H1 (cell line): ENCODE measurements at regions not wholly inside any gene's neighbourhood (a gene's known extent, or its start where the extent isn't known, plus 50 kb on each side); places are given as distances from the start of the nearest gene placed in this dataset.

Experiments used
- CTCF ChIA-PET: fragments of 300-600 bp; sonication (Branson Sonifier 250); formaldehyde crosslinking; loops from one replicate; lab custom pipeline; 2021; ENCODE audit not compliant: partially characterized antibody; lab: Charles Lee
- POLR2A ChIA-PET: fragments of 300-600 bp; sonication (Branson Sonifier 250); formaldehyde crosslinking; loops from one replicate; lab custom pipeline; 2021; ENCODE audit warnings: inconsistent platforms; ENCODE audit not compliant: partially characterized antibody; lab: Charles Lee
- DNase-seq, 2 experiments: peaks; one replicate each; pipeline versions ENCODE4 v3.0.0 to v3.0.0-alpha.2; 2010 to 2022; ENCODE audit warnings: low spot score in 2 of 2, low read depth in 1 of 2, mixed read lengths in 1 of 2
- FAIRE-seq: peaks from 2 replicates; lab custom pipeline; 2011; peaks lifted over from hg19 to GRCh38; lab: Jason Lieb, UNC
- H2AFZ ChIP-seq: 2 replicates; pipeline ENCODE4 v1.8.1; 2012; ENCODE audit warnings: low read length, inconsistent platforms
- H2AK5ac ChIP-seq: 2 replicates; pipeline ENCODE4 v1.6.1; 2013; ENCODE audit warnings: low read depth, low read length
- H2BK120ac ChIP-seq: replicated peaks from 2 replicates; pipeline ENCODE3; 2013; ENCODE audit warnings: low read depth, low read length, inconsistent platforms
- H2BK12ac ChIP-seq: 2 replicates; pipeline ENCODE4 v1.6.1; 2013; ENCODE audit warnings: low read depth, low read length
- H2BK15ac ChIP-seq: 2 replicates; pipeline ENCODE4 v1.6.1; 2013; ENCODE audit warnings: low read length
- H2BK20ac ChIP-seq: 2 replicates; pipeline ENCODE4 v1.6.1; 2013; ENCODE audit warnings: low read length
- H2BK5ac ChIP-seq: 2 replicates; pipeline ENCODE4 v1.6.1; 2013; ENCODE audit warnings: low read depth, low read length
- H3K14ac ChIP-seq: 2 replicates; pipeline ENCODE4 v1.6.1; 2013; ENCODE audit warnings: inconsistent platforms; ENCODE audit not compliant: insufficient read length
- H3K18ac ChIP-seq: 2 replicates; pipeline ENCODE4 v1.6.1; 2013; ENCODE audit warnings: low read length; ENCODE audit errors: extremely low read depth
- H3K23ac ChIP-seq: 2 replicates; pipeline ENCODE4 v1.6.1; 2013; ENCODE audit warnings: inconsistent platforms; ENCODE audit not compliant: insufficient read length
- H3K23me2 ChIP-seq: 2 replicates; pipeline ENCODE4 v1.6.1; 2013; ENCODE audit warnings: low read depth, low read length
- H3K27ac ChIP-seq: 2 replicates; pipeline ENCODE4 v1.6.1; 2011; ENCODE audit warnings: low read depth, low read length, inconsistent platforms
- H3K27me3 ChIP-seq, 4 experiments: replicated peaks in 1 of 4; 1 replicate in 1 of 4; 2 replicates in 3 of 4; pipeline versions ENCODE4 v1.6.1 to v1.8.1; 2011 to 2013; ENCODE audit warnings: low read length in 3 of 4, mild to moderate bottlenecking in 3 of 4, inconsistent platforms in 2 of 4, mixed read lengths in 2 of 4, moderate library complexity in 1 of 4; ENCODE audit not compliant: control insufficient read depth in 3 of 4, insufficient read depth in 3 of 4; ENCODE audit errors: extremely low read depth in 1 of 4
- H3K36me3 ChIP-seq, 4 experiments: 2 replicates each; pipeline versions ENCODE4 v1.6.1 to v1.8.1; 2011 to 2013; ENCODE audit warnings: mild to moderate bottlenecking in 4 of 4, low read length in 3 of 4, moderate library complexity in 2 of 4, control low read depth in 1 of 4, inconsistent platforms in 1 of 4; ENCODE audit not compliant: insufficient read depth in 4 of 4, control insufficient read depth in 2 of 4
- H3K4ac ChIP-seq: replicated peaks from 2 replicates; pipeline ENCODE3; 2013; ENCODE audit warnings: low read length, low read depth, mixed read lengths, inconsistent platforms; ENCODE audit not compliant: insufficient read length
- H3K4me1 ChIP-seq, 4 experiments: replicated peaks in 1 of 4; 1 replicate in 1 of 4; 2 replicates in 3 of 4; pipeline versions ENCODE4 v1.6.1 to v1.8.1; 2011 to 2013; ENCODE audit warnings: low read length in 3 of 4, inconsistent platforms in 2 of 4, mixed read lengths in 1 of 4; ENCODE audit not compliant: insufficient read depth in 4 of 4, control insufficient read depth in 3 of 4
- H3K4me2 ChIP-seq, 2 experiments: 2 replicates each; pipeline versions ENCODE4 v1.6.1 to v1.8.1; 2011 to 2013; ENCODE audit warnings: low read depth in 2 of 2, low read length in 2 of 2, control low read depth in 1 of 2, inconsistent platforms in 1 of 2, mild to moderate bottlenecking in 1 of 2; ENCODE audit not compliant: insufficient read depth in 1 of 2
- H3K4me3 ChIP-seq, 4 experiments: fragments of 200-600, 300-600 bp in 1 of 4; sonication (generic), shearing (Covaris generic), sonication (Bioruptor Twin) in 1 of 4; 2 replicates each; pipeline versions ENCODE4 v1.5.1 to v1.8.1; 2011 to 2016; ENCODE audit warnings: low read length in 4 of 4, low read depth in 3 of 4, control low read depth in 2 of 4, inconsistent platforms in 2 of 4, mild to moderate bottlenecking in 2 of 4, mixed read lengths in 1 of 4, moderate library complexity in 1 of 4; ENCODE audit not compliant: insufficient read depth in 2 of 4; ENCODE audit errors: extremely low read depth in 1 of 4
- H3K56ac ChIP-seq: replicated peaks from 2 replicates; pipeline ENCODE3; 2013; ENCODE audit warnings: low read depth, mild to moderate bottlenecking, mixed read lengths, low read length, inconsistent platforms; ENCODE audit not compliant: insufficient read length
- H3K79me1 ChIP-seq: 2 replicates; pipeline ENCODE4 v1.6.1; 2013; ENCODE audit warnings: low read depth, low read length, control low read depth
- H3K79me2 ChIP-seq, 2 experiments: 2 replicates each; pipeline versions ENCODE4 v1.6.1 to v1.8.1; 2012 to 2013; ENCODE audit warnings: low read length in 2 of 2, mild to moderate bottlenecking in 2 of 2, inconsistent platforms in 1 of 2; ENCODE audit not compliant: insufficient read depth in 2 of 2, control insufficient read depth in 1 of 2
- H3K9ac ChIP-seq, 4 experiments: replicated peaks in 1 of 4; 1 replicate in 1 of 4; 2 replicates in 3 of 4; pipeline versions ENCODE4 v1.6.1 to v1.8.1; 2011 to 2013; ENCODE audit warnings: low read depth in 3 of 4, low read length in 3 of 4, control low read depth in 2 of 4, mild to moderate bottlenecking in 2 of 4, moderate library complexity in 2 of 4, inconsistent platforms in 1 of 4; ENCODE audit errors: extremely low read depth in 1 of 4
- H3K9me3 ChIP-seq, 2 experiments: 2 replicates each; pipeline versions ENCODE4 v1.6.1 to v1.8.1; 2012 to 2013; ENCODE audit warnings: mild to moderate bottlenecking in 2 of 2, moderate library complexity in 2 of 2, control low read depth in 1 of 2, inconsistent platforms in 1 of 2, low read depth in 1 of 2, low read length in 1 of 2, mixed read lengths in 1 of 2; ENCODE audit not compliant: insufficient read depth in 2 of 2
- H4K20me1 ChIP-seq, 2 experiments: replicated peaks in 1 of 2; 2 replicates each; pipeline versions ENCODE3 to v1.8.1; 2011 to 2013; ENCODE audit warnings: inconsistent platforms in 2 of 2, low read length in 2 of 2, mild to moderate bottlenecking in 1 of 2; ENCODE audit not compliant: insufficient read depth in 2 of 2, control insufficient read depth in 1 of 2
- H4K5ac ChIP-seq: 2 replicates; pipeline ENCODE4 v1.6.1; 2013; ENCODE audit warnings: low read length, low read depth, mixed read lengths, inconsistent platforms; ENCODE audit not compliant: insufficient read length
- H4K8ac ChIP-seq: 2 replicates; pipeline ENCODE4 v1.8.0; 2013; ENCODE audit warnings: mild to moderate bottlenecking, moderate library complexity, low read length, inconsistent platforms; ENCODE audit not compliant: insufficient read depth; ENCODE audit errors: extremely low read depth
- H4K91ac ChIP-seq: replicated peaks from 2 replicates; pipeline ENCODE3; 2013; ENCODE audit warnings: low read length, mixed read lengths, inconsistent platforms; ENCODE audit not compliant: insufficient read length
- CEBPB ChIP-seq: IDR thresholded peaks from 2 replicates; pipeline ENCODE4 v1.6.1; 2012; ENCODE audit warnings: low read depth, low read length
- CHD1 ChIP-seq: IDR thresholded peaks from 2 replicates; pipeline ENCODE4 v1.6.1; 2012; ENCODE audit warnings: low read depth, low read length, improper control_type of control experiment
- JUN ChIP-seq: IDR thresholded peaks from 2 replicates; pipeline ENCODE4 v1.6.1; 2011; ENCODE audit warnings: low read depth, mild to moderate bottlenecking, improper control_type of control experiment, low read length
- KDM1A ChIP-seq: fragments of 200-600, 300-600 bp; sonication (generic); IDR thresholded peaks from 2 replicates; pipeline ENCODE4 v1.7.1; 2016; ENCODE audit warnings: mild to moderate bottlenecking, low read length, borderline replicate concordance
- MAFK ChIP-seq: IDR thresholded peaks from 2 replicates; pipeline ENCODE4 v1.6.1; 2012; ENCODE audit warnings: low read depth, mild to moderate bottlenecking, improper control_type of control experiment, low read length
- MAX ChIP-seq: IDR thresholded peaks from 2 replicates; pipeline ENCODE4 v1.6.1; 2012; ENCODE audit warnings: inconsistent platforms
- POLR2AphosphoS5 ChIP-seq: IDR thresholded peaks from 2 replicates; pipeline ENCODE4 v1.6.1; 2011; ENCODE audit warnings: low read depth, low read length
- RAD21 ChIP-seq, 2 experiments: IDR thresholded peaks in 1 of 2; conservative IDR thresholded peaks in 1 of 2; 2 replicates each; pipeline ENCODE4 v1.6.1; 2011; ENCODE audit warnings: low read depth in 2 of 2, low read length in 2 of 2, improper control_type of control experiment in 1 of 2, inconsistent platforms in 1 of 2, mild to moderate bottlenecking in 1 of 2, moderate library complexity in 1 of 2
- RFX5 ChIP-seq: IDR thresholded peaks from 2 replicates; pipeline ENCODE4 v1.6.1; 2011; ENCODE audit warnings: low read depth, low read length, improper control_type of control experiment, borderline replicate concordance
- SIN3A ChIP-seq, 2 experiments: IDR thresholded peaks in 1 of 2; conservative IDR thresholded peaks in 1 of 2; 2 replicates each; pipeline ENCODE4 v1.6.1; 2011 to 2012; ENCODE audit warnings: low read length in 2 of 2, improper control_type of control experiment in 1 of 2, low read depth in 1 of 2, mild to moderate bottlenecking in 1 of 2
- SIX5 ChIP-seq: IDR thresholded peaks from 2 replicates; pipeline ENCODE4 v1.6.1; 2011; ENCODE audit warnings: mild to moderate bottlenecking, low read depth, low read length
- SP2 ChIP-seq: IDR thresholded peaks from 2 replicates; pipeline ENCODE4 v1.6.1; 2012; ENCODE audit warnings: mild to moderate bottlenecking, low read length, inconsistent platforms
- SP4 ChIP-seq: IDR thresholded peaks from 2 replicates; pipeline ENCODE4 v1.6.1; 2012; ENCODE audit warnings: low read length, inconsistent platforms
- TAF1 ChIP-seq: IDR thresholded peaks from 2 replicates; pipeline ENCODE4 v1.6.1; 2011; ENCODE audit warnings: mild to moderate bottlenecking, low read depth, low read length
- TCF12 ChIP-seq: IDR thresholded peaks from 2 replicates; pipeline ENCODE4 v1.6.1; 2011; ENCODE audit warnings: low read depth, mild to moderate bottlenecking, low read length
- ZNF274 ChIP-seq: IDR thresholded peaks from 2 replicates; pipeline ENCODE4 v1.7.0; 2012; ENCODE audit warnings: low read length, borderline replicate concordance; ENCODE audit errors: extremely low read depth
- WGBS, 2 experiments: shearing (Covaris generic) in 1 of 2; methylation state at CpG; one replicate each; pipeline versions ENCODE4 v1.1.6 to v1.1.7; 2013 to 2015; ENCODE audit warnings: low lambda C conversion rate in 2 of 2, mixed read lengths in 2 of 2, inconsistent platforms in 1 of 2, low coverage in 1 of 2, missing lambda C conversion rate in 1 of 2; ENCODE audit not compliant: insufficient replicate concordance in 2 of 2, insufficient coverage in 1 of 2, insufficient read length in 1 of 2; ENCODE audit errors: extremely low coverage in 1 of 2, missing lambda C conversion rate in 1 of 2; 5-methylcytosine and 5-hydroxymethylcytosine counted together

GRCh38 chr20:53702617-53703016 is 109.0 kb upstream of the ZNF217 start:
- no peaks in the 10 kb centered on the region for H3K27me3 ChIP-seq
- no peak overlapping the region for H3K4me3 ChIP-seq
- no peak overlapping the region for H3K56ac ChIP-seq
- H3K23ac ChIP-seq: no peak overlapping the region
- H3K9me3 ChIP-seq: no peaks in the 10 kb centered on the region
- no peak overlapping the region for H2AFZ ChIP-seq
- H3K79me1 ChIP-seq: no peaks in the 10 kb centered on the region
- H3K79me2 ChIP-seq: no peaks in the 10 kb centered on the region
- no peaks in the 10 kb centered on the region for H3K36me3 ChIP-seq
- H4K91ac ChIP-seq: no peak overlapping the region
- 97% methylated on average over 10 of the region's 10 CpGs; no CpG with 5 or more reads in 1 of the 2 experiments for WGBS, 2 experiments
- no peak overlapping the region for H3K4me2 ChIP-seq
- ChIA-PET POLR2A (no interaction called here), CTCF (no interaction called here)
- no peak overlapping the region for H2BK5ac ChIP-seq
- FAIRE-seq (no peak), DNase-seq (no peak)
- no peak overlapping the region for H3K4ac ChIP-seq
- H3K27ac ChIP-seq: no peak overlapping the region
- peaks cover 3% of the 10 kb centered on the region for H3K23me2 ChIP-seq
- no peak overlapping the region for H2BK15ac ChIP-seq
- H2BK20ac ChIP-seq: no peak overlapping the region
- peaks cover 0 to 4% (median 0%) of the 10 kb centered on the region in 4 experiments; a peak in 3 of 7 replicates for H3K4me1 ChIP-seq
- H3K14ac ChIP-seq: no peak overlapping the region
- H4K20me1 ChIP-seq: no peaks in the 10 kb centered on the region
- no peak overlapping the region for H3K9ac ChIP-seq
- H4K5ac ChIP-seq: no peak overlapping the region
- no peak overlapping the region for H4K8ac ChIP-seq
- H2BK12ac ChIP-seq: no peak overlapping the region
- H2BK120ac ChIP-seq: no peak overlapping the region
- H2AK5ac ChIP-seq: no peak overlapping the region
- no peak overlapping the region for H3K18ac ChIP-seq
- no peak for TF ChIP-seq CHD1
- no peak for TF ChIP-seq SIX5
- no peak for TF ChIP-seq POLR2AphosphoS5
- no peak for TF ChIP-seq CEBPB
- no peak for TF ChIP-seq ZNF274
- no peak for TF ChIP-seq MAFK
- no peak for TF ChIP-seq TAF1
- TF ChIP-seq RFX5: no peak
- TF ChIP-seq RAD21 (IDR thresholded peaks at IDR 0.05 in 1 of 2, conservative IDR thresholded peaks at IDR 0.05 in 1 of 2; ENCODE audit: low read depth in 2 of 2, low read length in 2 of 2): no peak
- TF ChIP-seq SP2: no peak
- no peak for TF ChIP-seq MAX
- TF ChIP-seq JUN: no peak
- no peak for TF ChIP-seq SP4
- TF ChIP-seq KDM1A: no peak
- TF ChIP-seq TCF12: no peak
- TF ChIP-seq SIN3A (conservative IDR thresholded peaks at IDR 0.05 in 1 of 2, IDR thresholded peaks at IDR 0.05 in 1 of 2; ENCODE audit: low read depth in 1 of 2, low read length in 2 of 2): no peak
